ENCODE measurements at regions not wholly inside any gene's neighbourhood (a gene's known extent, or its start where the extent isn't known, plus 50 kb on each side); places are given as distances from the start of the nearest gene placed in this dataset.

GRCh38 chr11:113578033-113578380 lies 102.8 kb upstream of the DRD2 start (continued):
- TF ChIP-seq FOSL1 (tag; conservative IDR thresholded peaks at IDR 0.05) (no peak), IRF2 (CRISPR knock-in tag; IDR thresholded peaks at IDR 0.05) (no peak)

DNA sequence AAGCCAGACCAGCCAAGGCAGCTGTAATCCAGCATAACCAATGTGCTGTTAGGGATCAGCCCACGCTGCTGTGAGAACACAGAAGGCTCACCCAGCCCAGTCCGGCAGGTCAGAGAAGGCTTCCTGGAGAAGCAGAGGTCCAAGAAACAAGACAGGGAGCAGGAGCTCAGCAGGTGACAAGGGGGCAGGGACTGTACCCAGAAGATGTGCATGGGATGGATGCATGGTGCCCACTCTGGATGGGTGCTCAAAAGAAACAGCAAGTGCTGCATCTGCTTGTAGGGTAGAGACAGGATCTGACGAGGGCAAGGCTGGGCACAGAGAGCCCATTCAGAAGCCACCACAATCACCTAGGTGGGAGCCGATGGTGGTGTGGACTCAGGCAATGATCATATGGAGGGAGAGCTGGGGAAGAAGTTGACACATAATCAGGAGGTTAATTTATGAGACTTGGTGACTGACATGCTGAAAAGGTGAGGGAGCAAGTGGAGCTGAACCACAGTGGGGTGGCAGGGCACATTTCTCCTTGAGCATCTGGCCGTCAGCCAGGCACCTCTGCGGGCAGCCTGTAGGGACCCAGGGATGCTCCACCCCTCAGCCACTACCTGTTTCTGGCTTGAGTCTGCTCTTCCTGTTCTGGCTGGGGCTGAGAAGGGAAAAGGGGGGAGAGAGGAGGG lies 102.3 kb upstream of the DRD2 start:
- H3K9ac ChIP-seq (ENCODE audit: insufficient read depth in 1 of 2, low read depth in 2 of 2, low read length in 2 of 2): peak overlapping the region in 1 of 2 experiments; percentile 29; a peak in 1 of 4 replicates
- ChIA-PET CTCF (ENCODE audit: low intra/inter-chr PET ratio) (no interaction called here), POLR2A (no interaction called here)
- no peaks in the 10 kb centered on the region for H3K9me3 ChIP-seq (replicated peaks; ENCODE audit: control insufficient read depth, insufficient read depth, low read depth, low read length)
- no peak overlapping the region for H3K4me2 ChIP-seq (ENCODE audit: insufficient read depth, low read length)
- H3K4me3 ChIP-seq: no peak overlapping the region
- H2AFZ ChIP-seq (ENCODE audit: low read depth, low read length): no peak overlapping the region
- no peaks in the 10 kb centered on the region for H3K27me3 ChIP-seq (ENCODE audit: control insufficient read depth in 2 of 2, insufficient read depth in 2 of 2, low read length in 2 of 2)
- no peaks in the 10 kb centered on the region for H3K79me2 ChIP-seq (ENCODE audit: control insufficient read depth, insufficient read depth, low read length)
- FAIRE-seq (no peak), DNase-seq (ENCODE audit: extremely low read depth in 1 of 4, low spot score in 3 of 4) (no peak), ATAC-seq (no peak)
- no peaks in the 10 kb centered on the region for H4K20me1 ChIP-seq (replicated peaks; ENCODE audit: control insufficient read depth, insufficient read depth, low read length)
- no peak overlapping the region for H3K27ac ChIP-seq (ENCODE audit: extremely low read depth, low read depth, low read length)
- no peaks in the 10 kb centered on the region for H3K36me3 ChIP-seq (ENCODE audit: control insufficient read depth, insufficient read depth, low read length)
- TF ChIP-seq, protein P1, sequence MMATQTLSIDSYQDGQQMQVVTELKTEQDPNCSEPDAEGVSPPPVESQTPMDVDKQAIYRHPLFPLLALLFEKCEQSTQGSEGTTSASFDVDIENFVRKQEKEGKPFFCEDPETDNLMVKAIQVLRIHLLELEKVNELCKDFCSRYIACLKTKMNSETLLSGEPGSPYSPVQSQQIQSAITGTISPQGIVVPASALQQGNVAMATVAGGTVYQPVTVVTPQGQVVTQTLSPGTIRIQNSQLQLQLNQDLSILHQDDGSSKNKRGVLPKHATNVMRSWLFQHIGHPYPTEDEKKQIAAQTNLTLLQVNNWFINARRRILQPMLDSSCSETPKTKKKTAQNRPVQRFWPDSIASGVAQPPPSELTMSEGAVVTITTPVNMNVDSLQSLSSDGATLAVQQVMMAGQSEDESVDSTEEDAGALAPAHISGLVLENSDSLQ (IDR thresholded peaks at IDR 0.05): peak; percentile 37; the same call in 1 of the 2 replicates
- TF ChIP-seq NFIC (IDR thresholded peaks at IDR 0.05): 0 out of 2 replicates have a peak, but pooled peaks have one; percentile 36
- TF ChIP-seq MEIS2 (IDR thresholded peaks at IDR 0.05; ENCODE audit: partially characterized antibody): peak; percentile 54
- TF ChIP-seq ARID3B (CRISPR knock-in tag; IDR thresholded peaks at IDR 0.05; ENCODE audit: borderline replicate concordance): no peak
- 20% methylated on average over 6 of the region's 6 CpGs for WGBS (ENCODE audit: insufficient coverage, low coverage, missing lambda C conversion rate)
- H3K9me1 ChIP-seq (ENCODE audit: control insufficient read depth, insufficient read depth, low read length): no peaks in the 10 kb centered on the region
- in situ Hi-C loops (cut with MboI): no loop called here
- H3K4me1 ChIP-seq (replicated peaks in 1 of 2; ENCODE audit: control insufficient read depth in 2 of 2, insufficient read depth in 2 of 2, low read length in 2 of 2): peaks cover 0 to 6% of the 10 kb centered on the region in 2 experiments; a peak in 3 of 5 replicates
- intact Hi-C loops (cut with micrococcal nuclease): no loop called here
- no TSS peak for BruUV-seq (replicated peaks)

Measured in K562 (cell line).